GM23248 (cell line): ENCODE measurements at regions not wholly inside any gene's neighbourhood (a gene's known extent, or its start where the extent isn't known, plus 50 kb on each side); places are given as distances from the start of the nearest gene placed in this dataset.

Source experiments
- DNase-seq: peaks from one replicate; pipeline ENCODE4 v3.0.0-alpha.2; 2015
- H2AFZ ChIP-seq: fragments of 200-600 bp; sonication (generic); 2 replicates; pipeline ENCODE4 v1.6.1; 2016; ENCODE audit warnings: antibody characterized with exemption
- H3F3A ChIP-seq: fragments of 200-600 bp; sonication (generic); 2 replicates; pipeline ENCODE4 v1.6.1; 2016; ENCODE audit warnings: mild to moderate bottlenecking, antibody characterized with exemption, mixed run types; ENCODE audit not compliant: insufficient read depth
- H3K27ac ChIP-seq: fragments of 200-600 bp; sonication (generic); 2 replicates; pipeline ENCODE4 v1.5.1; 2016; ENCODE audit warnings: mild to moderate bottlenecking
- H3K27me3 ChIP-seq: fragments of 200-600 bp; sonication (generic); replicated peaks from 2 replicates; pipeline ENCODE4 v1.6.1; 2016; ENCODE audit warnings: mild to moderate bottlenecking; ENCODE audit not compliant: insufficient read depth
- H3K36me3 ChIP-seq: fragments of 200-600 bp; sonication (generic); 2 replicates; pipeline ENCODE4 v1.6.1; 2016; ENCODE audit warnings: low read depth, mild to moderate bottlenecking
- H3K4me1 ChIP-seq: fragments of 200-600 bp; sonication (generic); 2 replicates; pipeline ENCODE4 v1.6.1; 2016; ENCODE audit warnings: mild to moderate bottlenecking; ENCODE audit not compliant: insufficient read depth
- H3K4me2 ChIP-seq: fragments of 200-600 bp; sonication (generic); one replicate; pipeline ENCODE4 v1.6.1; 2016; ENCODE audit warnings: mild to moderate bottlenecking; ENCODE audit not compliant: unreplicated experiment
- H3K4me3 ChIP-seq: fragments of 200-600 bp; sonication (generic); 2 replicates; pipeline ENCODE4 v1.5.1; 2016; ENCODE audit warnings: mild to moderate bottlenecking
- H3K79me2 ChIP-seq: fragments of 200-600 bp; sonication (generic); 2 replicates; pipeline ENCODE4 v1.6.1; 2016; ENCODE audit warnings: mild to moderate bottlenecking; ENCODE audit not compliant: insufficient read depth
- H3K9ac ChIP-seq: fragments of 200-600 bp; sonication (generic); 2 replicates; pipeline ENCODE4 v1.6.1; 2016; ENCODE audit warnings: mild to moderate bottlenecking
- H3K9me2 ChIP-seq: fragments of 200-600 bp; sonication (generic); 2 replicates; pipeline ENCODE4 v1.6.1; 2016; ENCODE audit warnings: mixed run types, mild to moderate bottlenecking, moderate library complexity; ENCODE audit not compliant: insufficient read depth
- H3K9me3 ChIP-seq: fragments of 200-600 bp; sonication (generic); one replicate; pipeline ENCODE4 v1.6.1; 2017; ENCODE audit warnings: low read depth
- H4K20me1 ChIP-seq: fragments of 200-600 bp; sonication (generic); 2 replicates; pipeline ENCODE4 v1.6.0; 2016; ENCODE audit not compliant: insufficient read depth
- EZH2 ChIP-seq: fragments of 200-600 bp; sonication (generic); IDR thresholded peaks from 2 replicates; pipeline ENCODE4 v1.6.1; 2018; ENCODE audit warnings: antibody characterized with exemption, mild to moderate bottlenecking; ENCODE audit not compliant: insufficient read depth, poor library complexity, severe bottlenecking
- EZH2phosphoT487 ChIP-seq: fragments of 200-600 bp; sonication (generic); IDR thresholded peaks from 2 replicates; pipeline ENCODE4 v1.6.1; 2018; ENCODE audit warnings: antibody characterized with exemption, moderate library complexity, mild to moderate bottlenecking, low read depth; ENCODE audit not compliant: insufficient read depth
- WGBS, 2 experiments: methylation state at CpG; one replicate each; pipeline ENCODE4 v1.1.6; 2015 to 2017; ENCODE audit warnings: low lambda C conversion rate in 2 of 2, low coverage in 1 of 2; ENCODE audit errors: missing lambda C conversion rate in 2 of 2; 5-methylcytosine and 5-hydroxymethylcytosine counted together
- in situ Hi-C: fragments of 300-500 bp; cut with MboI; formaldehyde crosslinking; loops from 2 replicates; pipeline ENCODE4 v1.15.0; 2020

DNA sequence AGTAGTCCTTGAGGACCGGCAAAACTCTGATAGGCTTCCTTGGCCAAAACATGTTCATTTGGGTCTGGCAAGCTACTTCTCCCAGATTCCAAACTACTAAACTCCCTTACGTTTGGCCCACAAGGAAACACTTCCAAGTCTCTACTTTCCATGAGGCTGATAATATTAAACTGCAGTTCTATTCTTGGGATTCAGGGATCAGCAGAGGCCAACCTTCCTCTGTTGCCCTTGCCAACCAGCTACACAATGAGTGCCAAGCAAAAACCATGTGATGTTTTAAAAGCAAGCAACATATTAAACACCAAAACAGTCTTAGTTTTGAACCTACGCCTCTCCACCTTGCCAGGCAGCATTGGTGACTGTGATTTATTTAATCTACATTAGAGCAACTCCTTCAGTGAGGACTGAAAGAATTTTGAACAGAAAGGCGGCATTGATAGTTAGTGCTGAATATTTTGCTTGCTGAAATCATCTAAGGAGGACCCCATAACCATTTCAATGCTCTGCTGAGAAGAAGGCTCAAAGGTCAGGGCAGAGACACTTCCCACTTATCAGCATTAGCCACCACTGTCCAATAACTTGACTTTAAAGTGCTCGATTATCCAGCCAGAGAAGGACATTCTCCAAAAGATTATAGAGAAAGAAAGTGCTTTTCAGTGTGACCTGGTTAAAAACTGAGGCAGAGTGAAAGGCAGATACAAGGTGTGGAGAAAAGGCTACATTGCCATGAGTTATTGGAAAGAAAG lies 287.1 kb downstream of the TBC1D4 start:
- Histone ChIP-seq H3K27ac (no peak overlapping the region), H3K4me2 (no peak overlapping the region), H3F3A (no peaks in the 10 kb centered on the region), H3K9ac (no peak overlapping the region), H3K27me3 (peaks cover 33% of the 10 kb centered on the region; the same call in 1 of the 2 replicates), H3K4me3 (no peak overlapping the region), H3K9me2 (no peaks in the 10 kb centered on the region), H2AFZ (no peak overlapping the region), H3K9me3 (no peaks in the 10 kb centered on the region), H3K36me3 (no peaks in the 10 kb centered on the region), H4K20me1 (no peaks in the 10 kb centered on the region), H3K4me1 (no peaks in the 10 kb centered on the region), H3K79me2 (no peaks in the 10 kb centered on the region)
- WGBS, 2 experiments: 25 to 29% methylated on average over 5 of the region's 5 CpGs
- in situ Hi-C loops: no loop called here
- TF ChIP-seq EZH2: no peak
- TF ChIP-seq EZH2phosphoT487: no peak
- DNase-seq: no peak

DNA sequence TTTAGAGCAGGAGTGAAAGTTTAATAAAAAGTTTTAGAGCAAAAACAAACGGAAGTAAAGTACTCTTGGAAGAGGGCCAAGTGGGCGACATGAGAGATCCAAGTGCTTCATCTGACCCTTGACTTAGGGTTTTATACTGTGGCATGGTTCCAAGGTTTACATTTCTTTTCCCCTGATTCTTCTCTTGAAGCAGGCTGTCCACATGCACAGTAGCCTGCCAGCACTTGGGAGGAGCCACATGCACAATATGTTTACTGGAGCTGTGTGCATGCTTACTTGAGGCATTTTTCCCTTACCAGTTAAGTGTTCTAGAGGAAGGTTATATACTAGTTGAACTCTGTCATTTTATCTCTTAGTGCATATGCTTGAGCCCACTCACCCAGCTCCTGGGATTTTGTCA lies 295.6 kb downstream of the TBC1D4 start:
- H3K79me2 ChIP-seq: no peaks in the 10 kb centered on the region
- H3K27me3 ChIP-seq: no peaks in the 10 kb centered on the region; the same call in 1 of the 2 replicates
- no peaks in the 10 kb centered on the region for H3K9me3 ChIP-seq
- no peak overlapping the region for H3K27ac ChIP-seq
- whole genome bisulfite sequencing, 2 experiments: 18 to 22% methylated on average over 2 of the region's 2 CpGs
- peaks cover 5% of the 10 kb centered on the region for H3K4me1 ChIP-seq
- no peaks in the 10 kb centered on the region for H4K20me1 ChIP-seq
- no peak overlapping the region for H2AFZ ChIP-seq
- H3F3A ChIP-seq: peaks cover 3% of the 10 kb centered on the region; the same call in 1 of the 2 replicates
- in situ Hi-C loops: no loop called here
- DNase-seq: no peak
- TF ChIP-seq EZH2phosphoT487: no peak
- TF ChIP-seq EZH2: no peak
- no peak overlapping the region for H3K9ac ChIP-seq
- H3K4me2 ChIP-seq: no peak overlapping the region
- no peaks in the 10 kb centered on the region for H3K9me2 ChIP-seq
- no peaks in the 10 kb centered on the region for H3K36me3 ChIP-seq
- H3K4me3 ChIP-seq: no peak overlapping the region

DNA sequence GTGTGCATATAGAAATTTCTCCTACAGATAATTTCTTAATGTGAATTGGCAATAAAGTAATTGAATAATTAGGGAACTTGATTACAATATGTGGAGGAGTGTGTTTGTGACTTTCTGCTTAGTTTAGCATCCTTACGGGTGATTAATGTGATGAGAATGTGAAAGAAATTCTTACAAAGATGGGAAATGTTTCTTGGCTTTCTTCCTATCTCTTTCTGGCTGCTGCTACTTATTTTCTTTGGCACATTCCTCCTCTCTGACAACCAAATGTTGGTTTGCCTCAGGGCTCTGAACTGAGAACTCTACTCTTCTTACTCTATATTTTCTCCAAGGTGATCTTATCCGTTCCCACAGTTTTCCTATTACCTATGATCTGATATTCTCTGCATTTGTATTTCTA lies 300.1 kb downstream of the TBC1D4 start:
- TF ChIP-seq EZH2phosphoT487 (no peak), EZH2 (no peak)
- Histone ChIP-seq H3K27me3 (no peaks in the 10 kb centered on the region; the same call in 1 of the 2 replicates), H3K9me2 (no peaks in the 10 kb centered on the region), H3K36me3 (no peaks in the 10 kb centered on the region), H3K4me1 (peaks cover 16% of the 10 kb centered on the region), H4K20me1 (no peaks in the 10 kb centered on the region), H3K27ac (no peak overlapping the region), H3K9me3 (no peaks in the 10 kb centered on the region), H3K4me2 (no peak overlapping the region), H2AFZ (no peak overlapping the region), H3K79me2 (no peaks in the 10 kb centered on the region), H3K9ac (no peak overlapping the region), H3K4me3 (no peak overlapping the region), H3F3A (peaks cover 13% of the 10 kb centered on the region; the same call in 1 of the 2 replicates)
- 71 to 74% methylated on average over 2 of the region's 2 CpGs for WGBS, 2 experiments
- DNase-seq: peak; percentile 6
- in situ Hi-C loops: no loop called here

DNA sequence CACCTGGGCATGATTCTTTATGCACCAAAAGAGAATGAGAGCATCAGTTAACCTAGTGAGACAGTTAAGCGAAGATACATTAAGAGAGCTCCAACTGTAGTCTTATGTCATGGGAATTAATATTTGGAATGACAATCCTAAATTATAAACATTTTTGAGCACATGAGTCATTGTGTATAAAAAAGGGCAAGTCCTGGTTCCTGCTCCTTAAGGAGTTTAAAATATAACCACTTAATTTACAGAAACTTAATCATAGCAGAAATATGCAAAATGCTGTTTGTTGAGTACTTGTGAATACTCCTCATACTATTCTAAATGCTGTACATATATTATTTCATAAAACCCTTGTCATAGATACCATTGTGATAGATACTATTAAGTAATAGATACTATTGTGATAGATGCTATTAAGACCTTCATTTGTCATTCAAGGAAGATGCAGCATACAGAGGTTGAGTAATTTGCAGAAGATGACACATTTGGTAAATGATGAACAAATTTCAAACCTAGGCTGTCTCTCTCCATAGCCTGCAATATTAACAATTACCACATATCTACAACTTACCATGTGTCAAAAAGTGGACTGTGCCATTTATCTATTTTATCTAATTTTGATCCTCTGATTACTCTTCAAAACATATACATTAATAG lies 301.0 kb downstream of the TBC1D4 start:
- H4K20me1 ChIP-seq: no peaks in the 10 kb centered on the region
- no peaks in the 10 kb centered on the region for H3K79me2 ChIP-seq
- no peak for TF ChIP-seq EZH2
- TF ChIP-seq EZH2phosphoT487: no peak
- H3K4me2 ChIP-seq: peak overlapping the region; percentile 17
- peak; percentile 43 for DNase-seq
- peaks cover 13% of the 10 kb centered on the region; the same call in 1 of the 2 replicates for H3F3A ChIP-seq
- H3K9ac ChIP-seq: no peak overlapping the region
- in situ Hi-C loops: no loop called here
- H3K4me1 ChIP-seq: peaks cover 16% of the 10 kb centered on the region
- H3K27me3 ChIP-seq: no peaks in the 10 kb centered on the region; the same call in 1 of the 2 replicates
- no peaks in the 10 kb centered on the region for H3K36me3 ChIP-seq
- no peaks in the 10 kb centered on the region for H3K9me3 ChIP-seq
- no peak overlapping the region for H2AFZ ChIP-seq
- no peak overlapping the region for H3K4me3 ChIP-seq
- no peaks in the 10 kb centered on the region for H3K9me2 ChIP-seq
- H3K27ac ChIP-seq: no peak overlapping the region
- 76 to 97% methylated on average over 1 of the region's 1 CpG for WGBS, 2 experiments
